T follicular helper cell (primary cell): ENCODE measurements at regions not wholly inside any gene's neighbourhood (a gene's known extent, or its start where the extent isn't known, plus 50 kb on each side); places are given as distances from the start of the nearest gene placed in this dataset.

Source experiments
- DNase-seq: peaks from one replicate; pipeline ENCODE4 v3.0.0-alpha.2; 2020; ENCODE audit warnings: low read depth

GRCh38 chr2:71864085-71864484 lies 283.6 kb downstream of the CYP26B1 start:
- no peak for DNase-seq

- DNase-seq: no peak
These were observed 284.3 kb downstream of the CYP26B1 start for GRCh38 chr2:71863396-71863795.

GRCh38 chr2:71862921-71863320 lies 284.7 kb downstream of the CYP26B1 start:
- DNase-seq: no peak

GRCh38 chr2:71861186-71862160 lies 286.2 kb downstream of the CYP26B1 start:
- DNase-seq: no peak

- no peak for DNase-seq
These were observed 287.2 kb downstream of the CYP26B1 start for GRCh38 chr2:71860381-71860926.

GRCh38 chr2:71859211-71859847 lies 288.3 kb downstream of the CYP26B1 start:
- DNase-seq: no peak

- DNase-seq: no peak
These were observed 289.6 kb downstream of the CYP26B1 start for GRCh38 chr2:71858071-71858470.

- no peak for DNase-seq
These were observed 290.0 kb downstream of the CYP26B1 start for GRCh38 chr2:71857636-71858035.

- no peak for DNase-seq
These were observed 290.7 kb downstream of the CYP26B1 start for GRCh38 chr2:71856773-71857525.

- DNase-seq: no peak
These were observed 293.8 kb downstream of the CYP26B1 start for GRCh38 chr2:71853858-71854257.

GRCh38 chr2:71852141-71852711 lies 295.4 kb downstream of the CYP26B1 start:
- DNase-seq: no peak

- DNase-seq: no peak
These were observed 296.4 kb downstream of the CYP26B1 start for GRCh38 chr2:71851094-71851750.

- DNase-seq: no peak
These were observed 297.3 kb downstream of the CYP26B1 start for GRCh38 chr2:71850306-71850801.

GRCh38 chr2:71849607-71850305 lies 297.9 kb downstream of the CYP26B1 start:
- no peak for DNase-seq

GRCh38 chr2:71849111-71849510 lies 298.6 kb downstream of the CYP26B1 start:
- DNase-seq: no peak

GRCh38 chr2:71846669-71847291 lies 300.9 kb downstream of the CYP26B1 start:
- no peak for DNase-seq

GRCh38 chr2:71846072-71846471 lies 301.6 kb downstream of the CYP26B1 start:
- no peak for DNase-seq

- no peak for DNase-seq
These were observed 302.7 kb downstream of the CYP26B1 start for GRCh38 chr2:71844967-71845366.

- DNase-seq: no peak
These were observed 304.2 kb downstream of the CYP26B1 start for GRCh38 chr2:71843391-71843850.

GRCh38 chr2:71842744-71843143 lies 304.9 kb downstream of the CYP26B1 start:
- DNase-seq: no peak
